Tongue (tissue), 1 donor: ENCODE measurements at regions not wholly inside any gene's neighbourhood (a gene's known extent, or its start where the extent isn't known, plus 50 kb on each side); places are given as distances from the start of the nearest gene placed in this dataset.
"Not testable (repeated sequence)": the region's sequence is repeated elsewhere in the genome, so short reads cannot be mapped to it uniquely, and the experiment has no call there.

Source experiments
- DNase-seq: peaks from one replicate; pipeline ENCODE4 v3.0.0-alpha.2; 2015

- no peak for DNase-seq
Observed at GRCh38 chr11:130979386-130979972, 63.2 kb upstream of the SNX19 start.

- no peak for DNase-seq
Observed at GRCh38 chr11:130980071-130980862, 64.0 kb upstream of the SNX19 start.

GRCh38 chr11:130984241-130984640 lies 68.0 kb upstream of the SNX19 start:
- DNase-seq = not testable (repeated sequence)

- peak; percentile 4 for DNase-seq
Observed at GRCh38 chr11:130992788-130993187, 76.5 kb upstream of the SNX19 start.

- DNase-seq = no peak
Observed at GRCh38 chr11:130994043-130994442, 77.8 kb upstream of the SNX19 start.

GRCh38 chr11:130995266-130995665 lies 79.0 kb upstream of the SNX19 start:
- no peak for DNase-seq

- DNase-seq = no peak
Observed at GRCh38 chr11:130997278-130997677, 81.0 kb upstream of the SNX19 start.

- no peak for DNase-seq
Observed at GRCh38 chr11:130999086-130999485, 82.8 kb upstream of the SNX19 start.

GRCh38 chr11:130999992-131000770 lies 83.9 kb upstream of the SNX19 start:
- no peak for DNase-seq

- DNase-seq = peak; percentile 8
Observed at GRCh38 chr11:131002145-131002544, 85.9 kb upstream of the SNX19 start.

GRCh38 chr11:131005829-131006228 lies 89.5 kb upstream of the SNX19 start:
- DNase-seq = no peak

- peak; percentile 16 for DNase-seq
Observed at GRCh38 chr11:131025020-131025419, 108.7 kb upstream of the SNX19 start.

GRCh38 chr11:131025421-131026125 lies 109.3 kb upstream of the SNX19 start:
- no peak for DNase-seq

GRCh38 chr11:131027491-131027890 lies 111.2 kb upstream of the SNX19 start:
- no peak for DNase-seq

- DNase-seq = no peak
Observed at GRCh38 chr11:131033151-131033651, 116.9 kb upstream of the SNX19 start.

- DNase-seq = no peak
Observed at GRCh38 chr11:131036514-131036913, 120.2 kb upstream of the SNX19 start.

- DNase-seq = no peak
Observed at GRCh38 chr11:131037873-131038272, 121.6 kb upstream of the SNX19 start.

GRCh38 chr11:131038597-131038996 lies 122.3 kb upstream of the SNX19 start:
- DNase-seq = peak; percentile 24

GRCh38 chr11:131041331-131042040 lies 125.2 kb upstream of the SNX19 start:
- no peak for DNase-seq

- no peak for DNase-seq
Observed at GRCh38 chr11:131042041-131042390, 125.7 kb upstream of the SNX19 start.

GRCh38 chr11:131043251-131043650 lies 127.0 kb upstream of the SNX19 start:
- DNase-seq = no peak

GRCh38 chr11:131044851-131045250 lies 128.6 kb upstream of the SNX19 start:
- no peak for DNase-seq
